Neuronal stem cell (in vitro differentiated cells): ENCODE measurements at regions not wholly inside any gene's neighbourhood (a gene's known extent, or its start where the extent isn't known, plus 50 kb on each side); places are given as distances from the start of the nearest gene placed in this dataset.
"Not testable (repeated sequence)": the region's sequence is repeated elsewhere in the genome, so short reads cannot be mapped to it uniquely, and the experiment has no call there.

Source experiments
- DNase-seq: peaks from one replicate; pipeline ENCODE4 v3.0.0-alpha.2; 2013; ENCODE audit warnings: low spot score
- H2AFZ ChIP-seq: one replicate; pipeline ENCODE4 v1.6.1; 2013; ENCODE audit warnings: mild to moderate bottlenecking, low read length, inconsistent platforms
- H2AK5ac ChIP-seq: 2 replicates; pipeline ENCODE4 v1.6.1; 2013; ENCODE audit warnings: low read depth, mild to moderate bottlenecking, inconsistent platforms, low read length, moderate library complexity, mixed read lengths
- H2BK120ac ChIP-seq: 2 replicates; pipeline ENCODE4 v1.6.1; 2013; ENCODE audit warnings: low read depth, mild to moderate bottlenecking, inconsistent platforms, low read length, moderate library complexity, mixed read lengths
- H2BK12ac ChIP-seq: one replicate; pipeline ENCODE4 v1.6.1; 2013; ENCODE audit warnings: low read length, inconsistent platforms
- H2BK15ac ChIP-seq: 2 replicates; pipeline ENCODE4 v1.6.1; 2013; ENCODE audit warnings: mild to moderate bottlenecking, low read length, inconsistent platforms, mixed read lengths
- H2BK5ac ChIP-seq: one replicate; pipeline ENCODE4 v1.6.1; 2013; ENCODE audit warnings: inconsistent platforms, mild to moderate bottlenecking, low read length, moderate library complexity
- H3K14ac ChIP-seq: one replicate; pipeline ENCODE4 v1.6.1; 2013; ENCODE audit warnings: low read length, inconsistent platforms
- H3K18ac ChIP-seq: 2 replicates; pipeline ENCODE4 v1.6.1; 2013; ENCODE audit warnings: low read length, inconsistent platforms
- H3K23ac ChIP-seq: 2 replicates; pipeline ENCODE4 v1.6.1; 2013; ENCODE audit warnings: low read depth, mild to moderate bottlenecking, mixed read lengths, low read length, inconsistent platforms; ENCODE audit not compliant: poor library complexity
- H3K27ac ChIP-seq: replicated peaks from 3 replicates; pipeline ENCODE4 v1.5.1; 2013; ENCODE audit warnings: low read length, inconsistent platforms
- H3K27me3 ChIP-seq, 3 experiments: 2 replicates each; pipeline ENCODE4 v1.6.1; 2013; ENCODE audit warnings: low read length in 3 of 3, mild to moderate bottlenecking in 2 of 3, inconsistent platforms in 1 of 3, low read depth in 1 of 3, mixed read lengths in 1 of 3, moderate library complexity in 1 of 3; ENCODE audit not compliant: control insufficient read depth in 3 of 3, insufficient read depth in 3 of 3
- H3K36me3 ChIP-seq, 2 donors: replicated peaks in 1 of 2; 2 replicates each; pipeline ENCODE4 v1.6.1; 2013; ENCODE audit warnings: low read length in 2 of 2; ENCODE audit not compliant: control insufficient read depth in 2 of 2, insufficient read depth in 2 of 2
- H3K4ac ChIP-seq: 2 replicates; pipeline ENCODE4 v1.6.1; 2013; ENCODE audit warnings: inconsistent platforms, mild to moderate bottlenecking, low read length, moderate library complexity
- H3K4me1 ChIP-seq, 2 donors: 1 replicate in 1 of 2; 2 replicates in 1 of 2; pipeline ENCODE4 v1.6.1; 2013; ENCODE audit warnings: low read length in 2 of 2, low read depth in 1 of 2; ENCODE audit not compliant: control insufficient read depth in 2 of 2, insufficient read depth in 1 of 2
- H3K4me2 ChIP-seq: one replicate; pipeline ENCODE4 v1.6.1; 2013; ENCODE audit warnings: mild to moderate bottlenecking, low read length, inconsistent platforms; ENCODE audit not compliant: insufficient read depth, poor library complexity, severe bottlenecking
- H3K4me3 ChIP-seq, 2 donors: 2 replicates each; pipeline ENCODE4 v1.5.1; 2013; ENCODE audit warnings: low read length in 2 of 2, mild to moderate bottlenecking in 2 of 2, inconsistent platforms in 1 of 2, moderate library complexity in 1 of 2
- H3K79me1 ChIP-seq: one replicate; pipeline ENCODE4 v1.6.1; 2013; ENCODE audit warnings: low read depth, mild to moderate bottlenecking, inconsistent platforms, low read length, moderate library complexity
- H3K9ac ChIP-seq: one replicate; pipeline ENCODE4 v1.6.1; 2013; ENCODE audit warnings: mild to moderate bottlenecking, low read depth, low read length, inconsistent platforms; ENCODE audit not compliant: poor library complexity
- H3K9me3 ChIP-seq, 2 donors: replicated peaks in 1 of 2; 2 replicates each; pipeline versions ENCODE3 to v1.6.1; 2013; ENCODE audit warnings: low read length in 2 of 2, mild to moderate bottlenecking in 2 of 2, inconsistent platforms in 1 of 2, low read depth in 1 of 2, mixed read lengths in 1 of 2, moderate library complexity in 1 of 2; ENCODE audit not compliant: control insufficient read depth in 2 of 2, insufficient read depth in 1 of 2
- H4K8ac ChIP-seq: one replicate; pipeline ENCODE4 v1.6.1; 2013; ENCODE audit warnings: low read depth, mild to moderate bottlenecking, inconsistent platforms, low read length, moderate library complexity
- H4K91ac ChIP-seq: one replicate; pipeline ENCODE4 v1.6.1; 2013; ENCODE audit warnings: low read length, low read depth, mild to moderate bottlenecking, inconsistent platforms; ENCODE audit not compliant: poor library complexity
- WGBS, 2 donors: extraction: QIAGEN DNeasy Blood & Tissue Kit; methylation state at CpG; one replicate each; pipeline ENCODE4 v1.1.7; 2013; ENCODE audit warnings: missing lambda C conversion rate in 2 of 2, mixed read lengths in 1 of 2; ENCODE audit not compliant: insufficient read length in 2 of 2, insufficient replicate concordance in 1 of 2; ENCODE audit errors: extremely low coverage in 2 of 2; 5-methylcytosine and 5-hydroxymethylcytosine counted together

DNA sequence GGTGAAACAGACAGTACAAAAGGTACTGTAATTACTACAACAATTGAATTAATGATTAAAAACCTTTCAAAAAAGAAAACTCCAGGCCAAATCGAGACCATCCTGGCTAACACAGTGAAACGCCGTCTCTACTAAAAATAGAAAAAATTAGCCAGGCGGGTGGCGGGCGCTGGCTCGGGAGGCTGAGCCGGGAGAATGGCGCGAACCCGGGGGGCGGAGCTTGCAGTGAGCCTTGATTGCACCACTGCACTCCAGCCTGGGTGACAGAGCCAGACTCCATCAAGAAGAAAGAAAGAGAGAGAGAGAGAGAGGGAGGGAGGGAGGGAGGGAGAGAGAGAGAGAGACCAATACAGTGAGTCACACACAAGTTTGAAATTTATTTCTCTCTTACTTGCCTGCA is 111.0 kb upstream of the NLGN1 start:
- not testable (repeated sequence) for H3K36me3 ChIP-seq, H2AFZ ChIP-seq, H3K9ac ChIP-seq, H3K4me2 ChIP-seq, H3K4ac ChIP-seq, H3K4me3 ChIP-seq, H4K91ac ChIP-seq, H4K8ac ChIP-seq, H2AK5ac ChIP-seq, H3K4me1 ChIP-seq, H3K27ac ChIP-seq, H2BK5ac ChIP-seq, H3K79me1 ChIP-seq, H3K23ac ChIP-seq, H2BK15ac ChIP-seq, DNase-seq, H2BK120ac ChIP-seq, H3K18ac ChIP-seq, H3K9me3 ChIP-seq, H3K14ac ChIP-seq, H2BK12ac ChIP-seq, H3K27me3 ChIP-seq
- WGBS, 2 donors = no CpG with 5 or more reads among the region's 12 CpGs

- H3K4ac ChIP-seq = no peak overlapping the region
- no peak overlapping the region for H3K4me3 ChIP-seq
- no peak overlapping the region for H2BK15ac ChIP-seq
- no peaks in the 10 kb centered on the region for H3K4me1 ChIP-seq
- no peak overlapping the region for H4K91ac ChIP-seq
- no peak overlapping the region for H2BK120ac ChIP-seq
- H3K14ac ChIP-seq = no peak overlapping the region
- H3K27me3 ChIP-seq = no peaks in the 10 kb centered on the region
- no peak overlapping the region for H2BK5ac ChIP-seq
- H3K36me3 ChIP-seq = no peaks in the 10 kb centered on the region
- no peak for DNase-seq
- no peaks in the 10 kb centered on the region for H3K79me1 ChIP-seq
- H3K27ac ChIP-seq = no peak overlapping the region
- no peak overlapping the region for H2BK12ac ChIP-seq
- no peak overlapping the region for H3K9ac ChIP-seq
- H3K18ac ChIP-seq = no peak overlapping the region
- WGBS, 2 donors = no CpG with 5 or more reads among the region's 6 CpGs
- H2AFZ ChIP-seq = no peak overlapping the region
- H4K8ac ChIP-seq = no peak overlapping the region
- H2AK5ac ChIP-seq = no peak overlapping the region
- H3K4me2 ChIP-seq = no peak overlapping the region
- no peak overlapping the region for H3K23ac ChIP-seq
- H3K9me3 ChIP-seq = no peaks in the 10 kb centered on the region
Measured at GRCh38 chr3:173284301-173284700, 113.2 kb upstream of the NLGN1 start.

DNA sequence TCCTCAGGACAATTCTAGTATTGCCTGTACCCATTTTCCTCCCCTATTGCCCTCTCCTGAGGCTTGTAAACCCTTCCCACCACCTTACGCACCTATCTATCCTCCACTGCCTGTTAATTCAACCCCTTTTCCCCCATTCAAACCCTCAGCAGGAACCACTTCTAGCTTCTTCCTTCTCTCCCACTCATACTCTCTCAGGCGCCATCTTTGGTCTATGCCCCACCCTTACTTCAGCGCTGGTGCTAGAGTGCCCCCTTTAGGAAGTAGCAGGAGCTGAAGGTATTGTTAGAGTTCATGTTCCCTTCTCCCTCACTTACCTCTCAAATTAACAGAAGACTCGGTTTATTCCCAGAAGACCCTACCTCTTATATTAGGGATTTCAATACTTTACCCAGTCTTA is 121.8 kb upstream of the NLGN1 start:
- no peak overlapping the region for H3K14ac ChIP-seq
- no peak overlapping the region for H3K4me3 ChIP-seq
- H4K8ac ChIP-seq = no peak overlapping the region
- H3K4me1 ChIP-seq = no peaks in the 10 kb centered on the region
- WGBS, 2 donors = no CpG with 5 or more reads among the region's 4 CpGs
- peak overlapping the region; percentile 53 for H2AFZ ChIP-seq
- H3K9ac ChIP-seq = no peak overlapping the region
- no peaks in the 10 kb centered on the region for H3K36me3 ChIP-seq
- no peak overlapping the region for H4K91ac ChIP-seq
- no peak for DNase-seq
- H3K27ac ChIP-seq = no peak overlapping the region
- no peak overlapping the region for H2BK5ac ChIP-seq
- H3K4ac ChIP-seq = no peak overlapping the region
- H3K4me2 ChIP-seq = no peak overlapping the region
- H2AK5ac ChIP-seq = no peak overlapping the region
- H2BK12ac ChIP-seq = no peak overlapping the region
- H2BK120ac ChIP-seq = no peak overlapping the region
- peaks cover 0 to 2% of the 10 kb centered on the region in 2 donors for H3K9me3 ChIP-seq
- no peak overlapping the region for H2BK15ac ChIP-seq
- H3K23ac ChIP-seq = no peak overlapping the region
- H3K79me1 ChIP-seq = no peaks in the 10 kb centered on the region
- no peak overlapping the region for H3K18ac ChIP-seq
- no peaks in the 10 kb centered on the region for H3K27me3 ChIP-seq

DNA sequence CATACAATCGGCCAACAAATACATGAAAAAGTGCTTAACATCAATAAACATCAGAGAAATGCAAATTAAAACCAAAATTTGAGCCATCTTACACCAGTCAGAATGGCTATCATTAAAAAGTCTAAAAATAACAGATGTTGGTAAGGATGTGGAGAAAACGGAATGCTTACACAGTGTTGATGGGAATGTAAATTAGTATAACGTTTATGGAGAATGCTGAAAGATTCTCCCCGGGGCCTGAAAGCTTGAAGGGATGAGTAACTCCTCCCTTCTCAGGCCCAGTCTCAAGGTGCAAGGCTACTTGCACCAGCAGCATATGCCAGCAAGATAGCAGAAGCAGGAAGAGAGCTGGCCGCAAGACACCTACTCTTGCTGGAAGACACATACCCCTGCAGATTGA is 123.7 kb upstream of the NLGN1 start:
- H3K4me2 ChIP-seq = no peak overlapping the region
- H3K4me1 ChIP-seq = no peaks in the 10 kb centered on the region
- no peak overlapping the region for H2BK12ac ChIP-seq
- H3K4ac ChIP-seq = no peak overlapping the region
- no peak overlapping the region for H2BK5ac ChIP-seq
- no peak overlapping the region for H3K14ac ChIP-seq
- no peak overlapping the region for H3K23ac ChIP-seq
- no peak overlapping the region for H2BK120ac ChIP-seq
- H2AK5ac ChIP-seq = no peak overlapping the region
- H3K9me3 ChIP-seq = peaks cover 0 to 2% of the 10 kb centered on the region in 2 donors
- no peak overlapping the region for H3K27ac ChIP-seq
- H3K4me3 ChIP-seq = no peak overlapping the region
- no peaks in the 10 kb centered on the region for H3K36me3 ChIP-seq
- no peak overlapping the region for H4K91ac ChIP-seq
- no peak overlapping the region for H2AFZ ChIP-seq
- H3K9ac ChIP-seq = no peak overlapping the region
- no peak for DNase-seq
- no peaks in the 10 kb centered on the region for H3K27me3 ChIP-seq
- peak overlapping the region; percentile 9 for H4K8ac ChIP-seq
- H3K18ac ChIP-seq = no peak overlapping the region
- H2BK15ac ChIP-seq = no peak overlapping the region
- no peaks in the 10 kb centered on the region for H3K79me1 ChIP-seq
- WGBS, 2 donors = no CpG with 5 or more reads among the region's 5 CpGs
